ENCODE measurements at regions not wholly inside any gene's neighbourhood (a gene's known extent, or its start where the extent isn't known, plus 50 kb on each side); places are given as distances from the start of the nearest gene placed in this dataset.

DNA sequence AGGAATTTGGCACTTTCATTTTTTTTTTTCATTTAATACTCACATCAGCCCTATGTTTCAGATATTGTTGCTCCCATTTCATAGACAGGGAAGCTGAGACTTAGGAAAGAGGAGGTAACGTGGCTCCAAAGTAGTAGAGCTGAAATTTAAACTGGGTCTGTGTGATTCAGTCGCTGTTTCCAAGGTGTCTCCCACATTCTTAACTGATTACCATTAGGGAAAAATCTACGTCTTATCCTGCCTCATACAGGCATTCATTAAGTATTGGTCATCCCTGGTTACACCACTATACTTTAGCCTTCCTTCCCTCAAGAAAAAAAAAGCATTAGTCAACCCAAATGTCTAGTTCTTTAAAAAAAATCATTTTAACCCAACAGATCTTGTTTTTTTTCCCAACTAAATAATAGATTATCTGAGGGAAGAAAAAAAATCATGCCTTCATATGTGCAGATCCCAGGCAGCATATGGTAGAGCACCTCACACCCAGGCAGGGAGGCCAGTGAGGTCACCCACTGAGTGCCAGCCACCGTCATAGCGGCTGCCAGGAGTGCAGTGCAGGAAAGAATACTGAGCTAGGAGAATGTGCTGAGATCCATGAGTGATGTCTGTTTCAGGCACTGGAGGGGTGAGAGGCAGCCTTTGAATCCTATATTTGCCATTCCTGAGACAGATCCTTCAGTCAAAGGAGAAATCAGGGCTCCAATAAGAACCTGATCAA lies 59.0 kb upstream of the SORCS3 start:
- TF ChIP-seq USF2 (IDR thresholded peaks at IDR 0.05; ENCODE audit: low read length): no peak
- TF ChIP-seq CHD2 (IDR thresholded peaks at IDR 0.05; ENCODE audit: low read length): no peak
- TF ChIP-seq CTCF (IDR thresholded peaks at IDR 0.05; ENCODE audit: control extremely low read depth in 1 of 3, insufficient read depth in 1 of 3, low read depth in 1 of 3, low read length in 3 of 3): no peak
- no peak for TF ChIP-seq EZH2 (IDR thresholded peaks at IDR 0.05; ENCODE audit: low read depth, low read length, severe bottlenecking)
- TF ChIP-seq, protein P1, sequence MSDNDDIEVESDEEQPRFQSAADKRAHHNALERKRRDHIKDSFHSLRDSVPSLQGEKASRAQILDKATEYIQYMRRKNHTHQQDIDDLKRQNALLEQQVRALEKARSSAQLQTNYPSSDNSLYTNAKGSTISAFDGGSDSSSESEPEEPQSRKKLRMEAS (IDR thresholded peaks at IDR 0.05): no peak
- TF ChIP-seq SRF (IDR thresholded peaks at IDR 0.05; ENCODE audit: low read depth, low read length): no peak
- TF ChIP-seq RAD21 (IDR thresholded peaks at IDR 0.05 in 1 of 2, conservative IDR thresholded peaks at IDR 0.05 in 1 of 2; ENCODE audit: low read depth in 2 of 2, low read length in 2 of 2): no peak
